Activated T-cell treated with anti-CD3 and anti-CD28 coated beads, Interleukin-2, amount 50 U/mL, for 48 hours (primary cell): ENCODE measurements at regions not wholly inside any gene's neighbourhood (a gene's known extent, or its start where the extent isn't known, plus 50 kb on each side); places are given as distances from the start of the nearest gene placed in this dataset.

Experiments used
- DNase-seq, 2 experiments: peaks; one replicate each; pipeline ENCODE4 v3.0.0-alpha.2; 2020

DNA sequence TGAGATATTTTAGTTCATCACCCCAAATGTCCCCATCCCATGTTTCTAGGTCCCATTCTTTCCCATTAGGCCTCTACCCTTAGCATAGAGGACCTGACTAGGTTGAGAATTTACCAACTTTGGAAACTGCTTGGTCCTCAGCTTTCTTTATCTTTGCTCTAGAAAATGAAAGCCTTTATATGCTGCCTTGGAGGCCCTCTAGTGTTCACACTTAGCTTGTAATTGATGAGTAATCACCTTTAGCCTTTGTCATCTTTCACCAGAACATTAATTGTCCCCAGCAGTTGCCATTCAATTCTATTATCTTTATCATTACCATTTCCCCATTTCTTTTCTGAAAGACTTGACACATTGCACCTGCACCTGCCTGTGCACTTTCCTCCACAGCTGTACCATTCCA lies 589.2 kb upstream of the NR3C2 start:
- no peak for DNase-seq

DNA sequence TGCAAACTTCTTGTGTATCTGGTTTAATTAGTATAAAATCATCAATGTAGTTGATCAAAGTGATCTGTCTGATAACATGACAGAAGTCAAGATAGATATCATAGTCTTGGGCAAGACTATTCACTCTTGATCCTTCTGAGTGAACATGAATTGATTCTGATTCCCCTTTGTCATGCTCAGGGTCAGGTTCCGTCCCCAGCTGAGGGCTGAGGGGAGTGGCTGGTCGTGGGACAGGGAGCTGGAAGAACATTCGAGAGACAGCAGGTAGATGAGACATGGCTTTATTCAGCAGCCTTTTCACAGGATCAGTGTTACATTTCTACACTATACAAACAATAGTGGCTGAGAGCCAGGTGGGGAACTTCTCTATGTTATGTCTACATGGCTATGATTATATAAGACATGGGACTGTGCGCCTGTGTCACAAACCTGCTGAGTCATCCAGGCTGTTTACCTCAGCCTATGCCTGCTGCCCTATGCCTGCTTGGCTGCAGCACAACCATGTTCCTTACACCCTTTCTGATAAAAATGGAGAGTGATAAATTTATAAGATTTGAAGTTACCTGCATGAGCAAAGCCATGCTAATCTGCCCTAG lies 586.9 kb upstream of the NR3C2 start:
- no peak for DNase-seq

GRCh38 chr4:149026696-149027095 lies 584.5 kb upstream of the NR3C2 start:
- DNase-seq = no peak

DNA sequence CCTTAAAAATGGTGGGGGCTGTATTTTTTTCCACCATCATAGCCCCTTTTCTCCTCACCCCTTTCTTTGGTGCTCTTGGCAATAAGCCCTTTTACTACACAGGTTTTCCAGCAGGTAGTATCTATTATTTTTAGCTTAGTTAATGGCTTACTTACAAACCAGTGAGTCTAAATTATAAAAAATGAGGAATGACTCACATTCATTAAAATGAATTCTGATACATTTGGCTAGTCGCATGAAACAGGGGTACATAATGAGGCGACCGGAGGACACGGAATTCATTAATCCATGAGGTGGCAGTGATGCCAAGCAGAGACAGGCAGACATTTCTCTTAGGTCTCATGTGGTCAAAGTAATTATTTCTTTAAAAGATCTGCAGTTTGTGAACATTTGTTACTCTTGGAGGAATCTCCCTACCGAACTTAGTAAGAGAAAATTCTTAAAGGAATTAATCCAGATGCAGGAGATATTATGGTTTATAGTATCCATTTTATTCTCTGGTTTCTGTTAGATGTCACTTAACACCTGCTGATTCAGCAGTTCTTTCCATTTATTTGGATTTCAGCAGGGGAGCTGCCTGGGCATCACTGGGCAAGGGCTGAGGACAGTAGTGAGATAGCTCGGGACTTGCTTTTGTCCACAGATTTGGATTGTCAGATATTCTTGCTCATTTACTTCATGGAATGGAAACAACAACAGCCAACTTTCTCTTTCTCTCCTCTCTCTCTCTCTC lies 575.0 kb upstream of the NR3C2 start:
- no peak for DNase-seq

DNA sequence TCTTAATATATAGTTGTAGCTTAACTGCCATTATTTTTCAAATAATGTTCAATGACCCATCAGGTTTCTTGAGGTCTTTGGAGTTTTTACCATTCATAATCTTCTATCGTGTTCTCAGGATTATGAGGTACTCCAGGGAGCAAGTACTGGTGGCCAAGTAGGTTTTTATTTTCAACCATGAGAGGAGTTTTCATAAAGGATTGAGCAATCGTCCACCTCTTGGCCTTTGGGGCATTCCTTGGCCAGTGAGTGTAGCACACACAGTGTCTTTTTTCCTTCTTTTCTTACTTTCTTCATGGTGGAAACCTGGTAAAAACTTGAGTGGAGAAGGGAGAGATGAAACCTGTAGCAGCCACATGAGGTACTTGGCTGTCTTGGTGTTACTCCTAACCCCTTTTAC lies 567.0 kb upstream of the NR3C2 start:
- no peak for DNase-seq

DNA sequence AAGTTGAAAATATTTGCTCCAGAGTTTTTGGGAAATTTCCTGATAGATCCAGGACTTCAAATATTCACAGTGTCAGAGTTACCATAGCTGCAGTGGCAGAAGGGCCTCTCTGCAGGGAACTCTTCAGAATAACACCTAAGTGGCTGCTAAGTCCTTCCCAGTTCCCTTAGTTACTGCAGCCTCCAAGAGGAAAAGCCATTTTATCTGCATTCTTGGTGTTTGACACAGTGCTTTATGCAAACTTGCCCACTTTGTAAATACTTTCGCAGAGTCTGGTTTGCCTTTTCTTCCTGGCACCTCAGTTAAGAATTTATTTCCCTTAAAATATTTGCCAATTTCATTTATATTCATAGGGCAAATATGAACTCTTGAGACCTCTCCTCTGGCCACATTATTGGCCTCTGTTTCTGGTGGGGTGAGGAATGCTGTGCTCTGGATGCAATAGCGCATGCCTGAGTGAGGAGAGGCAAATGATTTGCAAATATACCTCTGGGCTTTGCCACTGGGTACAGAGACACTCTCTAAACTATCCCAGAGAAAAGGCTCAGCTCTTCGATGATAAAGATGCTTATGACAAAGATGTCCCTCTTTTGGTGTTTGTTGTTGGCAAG lies 566.3 kb upstream of the NR3C2 start:
- no peak for DNase-seq

DNA sequence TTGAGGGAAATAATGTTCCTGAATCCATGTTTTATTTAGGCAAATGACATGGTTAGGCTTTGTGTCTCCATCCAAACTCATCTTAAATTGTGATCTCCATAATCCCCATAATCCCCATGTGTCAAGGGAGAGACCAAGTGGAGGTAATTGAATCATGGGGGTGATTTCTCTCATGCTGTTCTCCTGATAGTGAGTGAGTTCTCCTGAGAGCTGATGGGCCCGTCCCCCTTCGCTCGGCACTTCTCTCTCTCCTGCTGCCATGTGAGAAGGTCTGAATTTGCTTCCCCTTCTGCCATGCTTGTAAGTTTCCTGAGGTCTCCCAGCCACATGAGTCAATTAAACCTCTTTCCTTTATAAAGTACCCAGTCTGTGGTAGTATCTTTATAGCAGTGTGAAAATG lies 563.0 kb upstream of the NR3C2 start:
- no peak for DNase-seq

DNA sequence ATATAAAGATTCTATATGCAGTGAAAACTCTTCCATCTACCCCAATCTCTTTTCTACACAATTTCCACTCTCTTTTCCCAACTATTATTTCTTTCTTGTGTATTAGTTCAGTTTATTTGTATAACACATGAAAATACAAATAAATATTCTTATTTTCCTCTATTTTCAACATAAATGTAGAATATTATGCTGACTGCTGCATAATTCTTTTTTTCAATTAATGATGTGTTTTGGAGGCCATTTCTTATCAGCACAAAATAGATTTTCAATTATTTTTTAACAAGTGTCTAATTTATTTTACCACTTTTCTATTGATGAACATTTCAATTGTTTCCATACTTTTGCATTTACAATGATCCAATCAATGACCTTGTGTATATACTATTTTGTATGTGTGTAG lies 557.7 kb upstream of the NR3C2 start:
- DNase-seq = no peak

DNA sequence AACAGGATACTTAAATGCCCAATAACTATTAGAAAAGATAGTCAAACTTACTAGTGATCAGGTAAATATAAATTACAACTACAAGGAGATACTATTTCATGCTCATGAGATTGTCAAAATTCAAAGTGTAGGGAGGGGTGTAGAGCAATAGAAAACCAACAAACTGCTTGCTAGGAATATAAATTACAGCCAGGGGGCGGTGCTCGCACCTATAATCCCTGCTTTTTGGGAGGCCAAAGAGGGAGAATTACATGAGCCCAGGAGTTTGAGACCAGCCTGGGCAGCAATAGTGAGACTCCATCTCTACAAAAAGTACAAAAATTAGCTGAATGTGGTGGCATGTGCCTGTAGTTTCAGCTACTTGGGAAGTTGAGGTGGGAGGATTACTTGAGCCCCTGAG lies 556.5 kb upstream of the NR3C2 start:
- DNase-seq = no peak

DNA sequence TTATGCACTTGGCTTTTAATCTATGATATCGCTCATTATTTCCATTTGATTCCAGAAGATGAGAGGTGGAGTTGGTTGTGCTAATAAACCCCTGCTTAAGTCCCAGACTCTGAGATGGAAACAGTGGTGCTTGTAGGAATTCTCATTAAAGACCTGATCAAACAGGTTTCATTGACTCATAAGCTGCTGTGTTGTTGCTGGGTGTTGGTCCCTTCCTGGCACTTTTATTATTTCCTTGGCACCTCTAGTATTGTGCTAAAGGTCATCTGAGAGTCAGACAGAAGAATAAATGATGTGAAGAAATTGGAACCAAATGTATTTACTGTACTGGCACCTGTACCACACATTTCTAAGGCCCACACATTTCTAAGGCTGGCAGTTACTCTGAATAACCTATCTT lies 544.7 kb upstream of the NR3C2 start:
- DNase-seq = no peak

DNA sequence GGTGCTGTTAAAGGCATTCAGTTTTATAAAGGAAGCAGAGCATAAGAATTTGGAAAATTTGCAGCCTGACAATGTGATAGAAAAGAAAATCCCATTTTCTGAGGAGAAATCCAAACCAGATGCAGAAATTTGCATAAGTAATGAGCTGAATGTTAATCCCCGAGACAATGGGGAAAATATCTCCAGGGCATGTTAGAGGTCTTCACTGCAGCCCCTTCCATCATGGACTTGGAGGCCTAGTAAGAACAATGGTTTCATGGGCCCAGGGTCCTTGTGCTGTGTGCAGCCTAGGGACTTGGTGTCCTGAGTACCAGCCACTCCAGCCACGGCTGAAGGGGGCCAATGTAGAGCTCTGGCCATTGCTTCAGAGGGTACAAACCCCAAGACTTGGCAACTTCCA lies 542.7 kb upstream of the NR3C2 start:
- no peak for DNase-seq

DNA sequence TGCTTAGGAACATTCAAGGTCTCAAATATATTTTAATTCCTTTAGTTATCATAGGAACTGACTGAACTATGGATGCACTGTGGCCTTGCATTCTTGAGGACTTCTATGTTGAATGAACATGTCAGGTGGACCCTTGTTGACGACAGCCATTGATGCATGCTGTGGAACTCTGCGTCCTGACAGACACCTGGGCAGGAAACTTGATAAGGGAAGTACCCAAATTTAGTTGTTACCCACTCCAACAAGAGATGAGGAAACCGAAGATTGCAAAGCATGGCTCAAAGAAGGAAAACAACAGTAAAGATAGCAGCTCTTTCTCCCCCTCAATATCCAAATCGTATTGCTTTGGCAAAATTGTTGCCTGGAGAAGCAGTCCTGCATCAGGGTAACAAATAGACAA lies 540.0 kb upstream of the NR3C2 start:
- no peak for DNase-seq

DNA sequence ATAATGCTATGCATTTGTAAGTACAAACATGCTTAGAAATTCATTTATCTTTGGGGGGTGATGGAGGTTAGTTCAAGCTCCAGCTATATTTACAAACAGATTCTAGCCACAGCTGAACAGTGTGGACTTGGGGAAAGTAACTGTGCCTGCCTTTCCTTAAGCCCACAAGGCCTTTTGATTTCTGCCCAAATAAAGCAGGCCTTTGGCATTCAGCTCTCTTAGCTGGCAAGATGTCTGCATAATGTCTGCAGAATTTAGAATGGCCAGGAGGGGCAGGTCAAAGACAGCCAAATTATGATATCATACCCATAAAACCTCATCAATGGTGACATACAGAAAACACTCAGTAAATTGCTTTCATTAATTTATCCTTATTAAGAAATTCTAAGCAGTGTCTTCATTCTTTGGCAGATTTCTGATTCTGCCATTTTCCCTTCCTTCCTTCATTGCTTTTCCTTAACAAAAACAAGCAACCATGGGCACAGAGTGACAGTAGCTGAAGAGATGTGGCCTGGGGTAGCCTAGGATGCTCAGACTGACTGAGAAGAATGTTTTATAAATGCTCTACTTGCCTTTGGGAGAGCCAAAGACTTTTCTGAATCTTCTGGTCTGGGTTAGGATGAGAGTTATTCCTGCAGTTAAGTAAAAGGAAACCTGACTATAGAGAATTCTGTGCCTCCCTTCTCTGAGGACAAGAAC lies 538.7 kb upstream of the NR3C2 start:
- no peak for DNase-seq

DNA sequence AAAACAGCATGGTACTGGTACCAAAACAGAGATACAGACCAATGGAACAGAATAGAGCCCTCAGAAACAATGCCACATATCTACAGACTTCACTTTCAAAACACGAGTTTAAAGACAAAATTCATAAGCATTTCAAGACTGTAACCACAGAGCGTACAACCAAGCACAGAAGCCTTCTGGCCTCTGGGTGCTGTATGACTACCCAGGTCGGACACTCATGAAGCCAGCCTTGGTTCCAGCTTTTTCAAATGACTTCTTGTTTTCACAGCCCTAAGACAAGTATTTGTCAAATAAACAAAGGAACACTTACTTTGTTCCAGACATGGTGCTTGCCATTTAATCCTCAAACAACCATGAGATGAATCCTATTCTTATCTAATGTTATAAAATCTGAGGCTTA lies 536.1 kb upstream of the NR3C2 start:
- DNase-seq = no peak

DNA sequence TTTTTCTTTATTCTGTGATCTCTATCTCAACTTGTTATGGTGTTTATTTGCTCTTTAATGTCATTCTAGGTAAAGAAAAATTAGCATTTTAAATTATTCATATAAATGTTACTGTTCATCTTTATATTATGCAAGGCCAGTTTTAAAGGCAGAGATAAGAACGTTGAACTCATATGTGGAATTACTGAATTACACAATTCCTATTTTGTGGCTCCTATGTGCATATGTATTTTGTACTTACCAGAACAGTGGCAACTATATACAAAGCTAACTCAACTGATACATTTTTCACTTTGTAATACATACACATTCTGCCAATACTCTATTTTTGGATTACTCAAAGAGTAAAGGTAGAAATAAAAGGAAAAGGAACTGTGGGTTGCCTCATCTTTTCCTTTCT lies 533.2 kb upstream of the NR3C2 start:
- DNase-seq = no peak

DNA sequence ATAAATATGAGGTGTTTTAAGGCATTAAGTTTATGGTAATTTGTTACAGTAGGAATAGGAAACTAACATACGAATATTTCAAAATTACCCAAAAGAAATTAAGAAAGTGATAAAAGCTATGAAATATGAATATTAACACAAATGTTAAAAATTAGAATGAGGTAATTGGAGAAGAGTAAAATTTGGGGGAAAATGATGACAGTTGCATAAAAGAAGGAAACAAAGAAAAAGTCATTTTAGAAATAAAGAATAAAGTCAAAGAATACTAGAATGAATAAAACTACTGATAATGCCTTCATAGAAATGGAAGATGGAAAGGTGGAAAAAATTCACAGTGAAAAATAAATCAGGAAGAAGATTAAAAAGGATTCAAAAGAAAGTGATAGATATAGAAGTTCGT lies 522.9 kb upstream of the NR3C2 start:
- DNase-seq = no peak

DNA sequence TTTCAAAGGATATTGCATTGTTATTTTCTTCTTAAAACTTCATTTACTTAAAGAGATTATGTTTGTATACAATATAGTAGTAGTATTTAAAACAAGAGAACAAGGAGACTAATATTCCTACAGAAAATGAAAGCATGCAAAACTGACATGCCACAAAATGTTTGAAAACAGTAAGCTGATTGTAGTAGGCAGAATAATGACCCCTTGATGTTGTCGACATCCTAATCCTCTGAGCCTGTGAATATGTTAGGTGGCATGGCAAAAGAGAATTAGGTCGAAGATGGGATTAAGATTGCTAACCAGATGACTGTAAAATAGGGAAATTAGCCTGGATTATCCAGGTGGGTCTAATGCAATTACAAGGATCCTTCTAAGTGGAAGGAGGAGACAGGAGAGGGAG lies 522.2 kb upstream of the NR3C2 start:
- DNase-seq = no peak

GRCh38 chr4:148962539-148963290 lies 520.5 kb upstream of the NR3C2 start:
- DNase-seq = no peak

DNA sequence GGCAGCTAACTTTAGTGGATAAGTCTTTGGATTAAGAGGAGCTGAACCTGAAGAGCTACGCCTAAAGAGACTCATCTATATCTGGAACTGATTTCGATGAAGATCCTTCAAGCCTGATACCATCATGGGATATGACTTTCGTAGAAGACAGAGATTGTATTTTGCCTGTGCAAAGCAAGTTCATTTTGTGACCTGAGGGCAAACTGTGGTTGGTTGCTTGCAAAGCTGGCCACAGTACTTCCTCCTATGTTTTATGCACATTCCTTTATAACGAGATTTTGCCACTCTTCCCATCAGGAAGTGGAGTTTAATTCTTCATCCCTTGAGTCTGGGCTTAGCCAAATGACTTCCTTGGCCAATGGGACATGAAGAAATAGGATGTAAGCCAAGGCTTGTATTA lies 519.3 kb upstream of the NR3C2 start:
- no peak for DNase-seq

GRCh38 chr4:148958317-148958716 lies 516.1 kb upstream of the NR3C2 start:
- no peak for DNase-seq

- no peak for DNase-seq
Observed at GRCh38 chr4:148955564-148956297, 513.5 kb upstream of the NR3C2 start.

GRCh38 chr4:148954011-148954749 lies 512.0 kb upstream of the NR3C2 start:
- DNase-seq = no peak
